ENCODE measurements at regions not wholly inside any gene's neighbourhood (a gene's known extent, or its start where the extent isn't known, plus 50 kb on each side); places are given as distances from the start of the nearest gene placed in this dataset.

GRCh38 chr18:42517896-42518295, 562.9 kb downstream of the PIK3C3 start:
- TF ChIP-seq CTCF (optimal IDR thresholded peaks at IDR 0.05 in 1 of 3, IDR thresholded peaks at IDR 0.05 in 1 of 3, conservative IDR thresholded peaks at IDR 0.05 in 1 of 3; ENCODE audit: extremely low read depth in 1 of 3, insufficient read depth in 2 of 3, low read length in 3 of 3) (no peak), EZH2 (IDR thresholded peaks at IDR 0.05; ENCODE audit: low read length) (no peak)
